OCI-LY7 (cell line): ENCODE measurements at regions not wholly inside any gene's neighbourhood (a gene's known extent, or its start where the extent isn't known, plus 50 kb on each side); places are given as distances from the start of the nearest gene placed in this dataset.
"Not testable (repeated sequence)": the region's sequence is repeated elsewhere in the genome, so short reads cannot be mapped to it uniquely, and the experiment has no call there.

Experiments used
- EZH2phosphoT487 ChIP-seq: fragments of 200-600 bp; sonication (generic); IDR thresholded peaks from 2 replicates; pipeline ENCODE4 v1.6.1; 2018; ENCODE audit warnings: low read depth, borderline replicate concordance, mild to moderate bottlenecking, mixed run types, antibody characterized with exemption, low read length, moderate library complexity, mixed read lengths
- TF ChIP-seq, protein P1 (sequence below): fragments of 200-600 bp; sonication (generic); conservative IDR thresholded peaks from 2 replicates; pipeline ENCODE4 v1.5.1; 2014; ENCODE audit warnings: mild to moderate bottlenecking, antibody characterized with exemption, low read length, moderate library complexity, mixed read lengths

DNA sequence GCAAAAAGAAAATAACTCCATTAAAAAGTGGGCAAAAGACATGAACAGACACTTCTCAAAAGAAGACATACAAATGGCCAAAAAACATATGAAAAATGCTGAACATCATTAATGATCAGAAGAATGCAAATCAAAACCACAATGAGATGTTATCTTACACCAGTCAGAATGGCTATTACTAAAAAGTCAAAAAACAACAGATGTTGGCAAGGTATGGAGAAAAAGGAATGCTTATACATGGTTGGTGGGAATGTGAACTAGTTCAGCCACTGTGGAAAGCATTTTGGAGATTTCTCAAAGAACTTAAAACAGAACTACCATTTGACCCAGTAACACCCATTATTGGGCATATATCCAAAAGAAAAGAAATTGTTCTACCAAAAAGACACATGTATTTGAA is 936.7 kb downstream of the KCNJ2 start:
- TF ChIP-seq, protein P1, sequence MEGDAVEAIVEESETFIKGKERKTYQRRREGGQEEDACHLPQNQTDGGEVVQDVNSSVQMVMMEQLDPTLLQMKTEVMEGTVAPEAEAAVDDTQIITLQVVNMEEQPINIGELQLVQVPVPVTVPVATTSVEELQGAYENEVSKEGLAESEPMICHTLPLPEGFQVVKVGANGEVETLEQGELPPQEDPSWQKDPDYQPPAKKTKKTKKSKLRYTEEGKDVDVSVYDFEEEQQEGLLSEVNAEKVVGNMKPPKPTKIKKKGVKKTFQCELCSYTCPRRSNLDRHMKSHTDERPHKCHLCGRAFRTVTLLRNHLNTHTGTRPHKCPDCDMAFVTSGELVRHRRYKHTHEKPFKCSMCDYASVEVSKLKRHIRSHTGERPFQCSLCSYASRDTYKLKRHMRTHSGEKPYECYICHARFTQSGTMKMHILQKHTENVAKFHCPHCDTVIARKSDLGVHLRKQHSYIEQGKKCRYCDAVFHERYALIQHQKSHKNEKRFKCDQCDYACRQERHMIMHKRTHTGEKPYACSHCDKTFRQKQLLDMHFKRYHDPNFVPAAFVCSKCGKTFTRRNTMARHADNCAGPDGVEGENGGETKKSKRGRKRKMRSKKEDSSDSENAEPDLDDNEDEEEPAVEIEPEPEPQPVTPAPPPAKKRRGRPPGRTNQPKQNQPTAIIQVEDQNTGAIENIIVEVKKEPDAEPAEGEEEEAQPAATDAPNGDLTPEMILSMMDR, result not testable (repeated sequence)
- not testable (repeated sequence) for TF ChIP-seq EZH2phosphoT487
